Stomach (tissue), 8 donors: ENCODE measurements at regions not wholly inside any gene's neighbourhood (a gene's known extent, or its start where the extent isn't known, plus 50 kb on each side); places are given as distances from the start of the nearest gene placed in this dataset.
A peak's percentile ranks its signal among the peaks of the same experiment; 100 is the strongest.

ENCODE experiments used
- DNase-seq, 2 donors: peaks; one replicate each; pipeline versions ENCODE4 v3.0.0 to v3.0.0-alpha.2; 2013 to 2019
- H3K27ac ChIP-seq, 5 donors: fragments of 200-600 bp in 4 of 5; sonication (generic) in 4 of 5; one replicate each; pipeline ENCODE4 v1.5.1; 2013 to 2019; ENCODE audit warnings: mild to moderate bottlenecking in 1 of 5, moderate library complexity in 1 of 5
- H3K27me3 ChIP-seq, 3 donors: fragments of 200-600 bp; sonication (generic); one replicate each; pipeline ENCODE4 v1.5.1; 2017 to 2019; ENCODE audit warnings: mixed run types in 1 of 3
- H3K36me3 ChIP-seq, 4 donors: fragments of 200-600 bp; sonication (generic); 1 replicate in 3 of 4; 2 replicates in 1 of 4; pipeline ENCODE4 v1.5.1; 2016 to 2019
- H3K4me1 ChIP-seq, 4 donors: fragments of 200-600 bp; sonication (generic); one replicate each; pipeline ENCODE4 v1.5.1; 2016 to 2019
- H3K4me3 ChIP-seq, 4 donors: fragments of 200-600 bp; sonication (generic) in 3 of 4; one replicate each; pipeline ENCODE4 v1.5.1; 2016 to 2019; ENCODE audit warnings: mild to moderate bottlenecking in 1 of 4
- H3K9me3 ChIP-seq, 4 donors: fragments of 200-600 bp; sonication (generic); one replicate each; pipeline ENCODE4 v1.5.1; 2016 to 2019
- CTCF ChIP-seq, 7 experiments: fragments of 450-650 bp in 4 of 7; fragments of 200-600 bp in 3 of 7; sonication (generic) in 3 of 7; IDR thresholded peaks; one replicate each; pipeline ENCODE4 v1.5.1; 2016 to 2019; ENCODE audit warnings: antibody characterized with exemption in 7 of 7, control low read depth in 2 of 7, mild to moderate bottlenecking in 1 of 7
- EP300 ChIP-seq: sonication (generic); formaldehyde crosslinking; IDR thresholded peaks from one replicate; pipeline ENCODE4 v1.6.1; 2017; ENCODE audit warnings: antibody characterized with exemption
- POLR2A ChIP-seq, 4 donors: fragments of 450-650 bp; IDR thresholded peaks; one replicate each; pipeline ENCODE4 v1.6.1; 2016; ENCODE audit warnings: antibody characterized with exemption in 4 of 4, control low read depth in 2 of 4, mild to moderate bottlenecking in 1 of 4, moderate library complexity in 1 of 4
- POLR2AphosphoS5 ChIP-seq, 3 donors: sonication (generic); formaldehyde crosslinking; IDR thresholded peaks; one replicate each; pipeline ENCODE4 v1.6.1; 2016; ENCODE audit warnings: antibody characterized with exemption in 3 of 3
- WGBS, 5 donors: extraction: QIAGEN DNeasy Blood & Tissue Kit in 3 of 5; methylation state at CpG; one replicate each; pipeline versions ENCODE4 v1.1.5 to v1.1.7; 2013 to 2018; 5-methylcytosine and 5-hydroxymethylcytosine counted together
- intact Hi-C: fragments of 100-400 bp; cut with DNase I; formaldehyde crosslinking; loops from one replicate; pipeline ENCODE4 v1.15.1; 2023; ENCODE audit warnings: low total_unique reads
- donor health status: healthy with polysubstance abuse.
- donor health status: Bipolar disorder and iron deficiency.
- donor health status: healthy.

GRCh38 chr4:43089730-43090129 lies 197.2 kb downstream of the GRXCR1 start:
- Histone ChIP-seq H3K27me3 (no peaks in the 10 kb centered on the region), H3K36me3 (no peaks in the 10 kb centered on the region), H3K4me3 (no peak overlapping the region), H3K4me1 (no peaks in the 10 kb centered on the region), H3K9me3 (peaks cover 0 to 6% (median 0%) of the 10 kb centered on the region in 4 donors), H3K27ac (no peak overlapping the region)
- no peak for TF ChIP-seq POLR2A (IDR thresholded peaks at IDR 0.05)
- no peak for DNase-seq
- intact Hi-C loops, result no loop called here
- 38 to 72% (median 66%) methylated on average over 2 of the region's 2 CpGs for WGBS, 5 donors

GRCh38 chr4:43103048-43103447 lies 210.5 kb downstream of the GRXCR1 start:
- intact Hi-C loops, result no loop called here
- H3K9me3 ChIP-seq, result no peaks in the 10 kb centered on the region
- H3K27me3 ChIP-seq, result no peaks in the 10 kb centered on the region
- no peak overlapping the region for H3K4me3 ChIP-seq
- no peaks in the 10 kb centered on the region for H3K4me1 ChIP-seq
- no peak for TF ChIP-seq EP300
- no peak for TF ChIP-seq POLR2AphosphoS5 (IDR thresholded peaks at IDR 0.05)
- no peak for TF ChIP-seq CTCF (IDR thresholded peaks at IDR 0.05)
- no peak for TF ChIP-seq POLR2A (IDR thresholded peaks at IDR 0.05)
- WGBS, 5 donors, result 66 to 84% (median 69%) methylated on average over 2 of the region's 2 CpGs
- H3K36me3 ChIP-seq, result no peaks in the 10 kb centered on the region
- DNase-seq, result no peak
- H3K27ac ChIP-seq, result no peak overlapping the region

- WGBS, 5 donors, result 36 to 97% (median 91%) methylated on average over 1 of the region's 1 CpG
- H3K27me3 ChIP-seq, result no peaks in the 10 kb centered on the region
- intact Hi-C loops, result no loop called here
- TF ChIP-seq POLR2A (IDR thresholded peaks at IDR 0.05) (no peak), EP300 (no peak), CTCF (IDR thresholded peaks at IDR 0.05) (no peak), POLR2AphosphoS5 (IDR thresholded peaks at IDR 0.05) (no peak)
- no peak for DNase-seq
- no peaks in the 10 kb centered on the region for H3K9me3 ChIP-seq
- no peak overlapping the region for H3K27ac ChIP-seq
- H3K36me3 ChIP-seq, result no peaks in the 10 kb centered on the region
- no peak overlapping the region for H3K4me3 ChIP-seq
- H3K4me1 ChIP-seq, result no peaks in the 10 kb centered on the region
These were observed 219.6 kb downstream of the GRXCR1 start for GRCh38 chr4:43112139-43112538.

GRCh38 chr4:43113196-43113595 lies 220.7 kb downstream of the GRXCR1 start:
- TF ChIP-seq POLR2A (IDR thresholded peaks at IDR 0.05) (no peak), CTCF (IDR thresholded peaks at IDR 0.05) (no peak), POLR2AphosphoS5 (IDR thresholded peaks at IDR 0.05) (no peak), EP300 (no peak)
- intact Hi-C loops, result no loop called here
- DNase-seq, result peak in 1 of 2 donors; percentile 3
- WGBS, 5 donors, result 39 to 63% (median 53%) methylated on average over 3 of the region's 3 CpGs
- Histone ChIP-seq H3K4me1 (no peaks in the 10 kb centered on the region), H3K27ac (no peak overlapping the region), H3K4me3 (no peak overlapping the region), H3K27me3 (no peaks in the 10 kb centered on the region), H3K9me3 (no peaks in the 10 kb centered on the region), H3K36me3 (no peaks in the 10 kb centered on the region)

- Histone ChIP-seq H3K27ac (no peak overlapping the region), H3K4me1 (peaks cover 0 to 4% (median 0%) of the 10 kb centered on the region in 4 donors), H3K4me3 (no peak overlapping the region), H3K36me3 (no peaks in the 10 kb centered on the region), H3K27me3 (no peaks in the 10 kb centered on the region), H3K9me3 (no peaks in the 10 kb centered on the region)
- no peak for TF ChIP-seq CTCF (IDR thresholded peaks at IDR 0.05)
- no peak for TF ChIP-seq EP300
- TF ChIP-seq POLR2A (IDR thresholded peaks at IDR 0.05), result no peak
- no peak for TF ChIP-seq POLR2AphosphoS5 (IDR thresholded peaks at IDR 0.05)
- DNase-seq, result no peak
- intact Hi-C loops, result no loop called here
These were observed 234.1 kb downstream of the GRXCR1 start for GRCh38 chr4:43126595-43126994.
